ENCODE measurements at regions not wholly inside any gene's neighbourhood (a gene's known extent, or its start where the extent isn't known, plus 50 kb on each side); places are given as distances from the start of the nearest gene placed in this dataset.

DNA sequence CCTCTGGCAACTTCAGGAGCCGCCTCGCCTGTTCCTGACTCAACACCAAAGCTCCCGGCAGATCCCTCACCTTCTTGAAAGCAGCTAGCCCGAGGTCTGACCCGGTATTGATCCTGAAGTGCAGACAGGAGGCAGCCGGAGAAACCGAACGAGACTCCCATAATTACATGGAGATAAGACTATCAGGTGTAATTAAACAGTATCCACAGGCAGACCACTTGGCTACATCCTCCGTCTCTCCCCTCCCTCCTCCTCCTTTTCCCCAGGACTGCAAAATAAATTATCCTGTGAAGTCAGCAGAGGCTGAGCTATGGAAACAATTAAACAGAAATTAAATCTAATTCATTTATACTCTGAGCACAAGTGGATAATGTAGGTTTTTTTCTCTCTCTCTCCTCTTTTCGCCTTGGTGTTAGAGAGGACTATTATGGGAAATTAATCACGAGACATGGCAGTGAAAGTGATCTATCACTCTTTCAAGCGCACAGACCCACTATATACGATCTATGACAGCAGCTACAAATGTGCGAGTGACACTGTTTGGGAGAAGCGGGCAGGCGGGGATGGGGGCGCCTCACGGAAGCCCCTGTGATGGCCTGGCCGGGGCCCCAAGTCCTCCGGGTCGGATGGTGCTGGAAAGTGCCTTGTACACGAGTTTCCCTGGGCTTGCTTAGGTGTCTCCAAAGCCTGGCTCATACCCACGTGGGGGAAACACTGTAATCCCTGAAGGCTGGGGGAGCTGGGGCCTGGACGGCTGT, 92.8 kb downstream of the RBFOX3 start:
- ChIA-PET POLR2A (ENCODE audit: unreplicated experiment) (no interaction called here), CTCF (no interaction called here)
- no TSS peak for BruUV-seq (replicated peaks)
- H3K27ac ChIP-seq: no peak overlapping the region
- no peak overlapping the region for H3K4me2 ChIP-seq
- H3K79me2 ChIP-seq (ENCODE audit: low read depth): no peaks in the 10 kb centered on the region
- H2AFZ ChIP-seq: no peak overlapping the region
- no peaks in the 10 kb centered on the region for H3K9me2 ChIP-seq (ENCODE audit: insufficient read depth)
- intact Hi-C loops (cut with micrococcal nuclease; ENCODE audit: unreplicated experiment): no loop called here
- no peaks in the 10 kb centered on the region for H3K4me1 ChIP-seq (replicated peaks; ENCODE audit: insufficient read depth)
- DNase-seq: no peak
- no peaks in the 10 kb centered on the region for H3K9me3 ChIP-seq (ENCODE audit: insufficient read depth, low read depth)
- no peak overlapping the region for H3K4me3 ChIP-seq
- no peaks in the 10 kb centered on the region for H4K20me1 ChIP-seq (ENCODE audit: insufficient read depth)
- H3K27me3 ChIP-seq (ENCODE audit: insufficient read depth, low read depth): peaks cover 95% of the 10 kb centered on the region
- TF ChIP-seq CTCF (conservative IDR thresholded peaks at IDR 0.05) (no peak), EZH2 (IDR thresholded peaks at IDR 0.05; ENCODE audit: low read depth) (no peak)
- no peaks in the 10 kb centered on the region for H3K36me3 ChIP-seq (ENCODE audit: low read depth)
- no peaks in the 10 kb centered on the region for H3F3A ChIP-seq (ENCODE audit: insufficient read depth, low read depth)

GRCh38 chr17:79515646-79516571, 94.9 kb downstream of the RBFOX3 start:
- Histone ChIP-seq H3K9me3 (ENCODE audit: insufficient read depth, low read depth) (no peaks in the 10 kb centered on the region), H3K36me3 (ENCODE audit: low read depth) (no peaks in the 10 kb centered on the region), H2AFZ (no peak overlapping the region), H3K27ac (no peak overlapping the region), H4K20me1 (ENCODE audit: insufficient read depth) (no peaks in the 10 kb centered on the region), H3K4me1 (replicated peaks; ENCODE audit: insufficient read depth) (no peaks in the 10 kb centered on the region), H3K79me2 (ENCODE audit: low read depth) (no peaks in the 10 kb centered on the region), H3K9me2 (ENCODE audit: insufficient read depth) (no peaks in the 10 kb centered on the region), H3F3A (ENCODE audit: insufficient read depth, low read depth) (no peaks in the 10 kb centered on the region), H3K27me3 (ENCODE audit: insufficient read depth, low read depth) (peaks cover 79% of the 10 kb centered on the region), H3K4me2 (no peak overlapping the region), H3K4me3 (no peak overlapping the region)
- ChIA-PET POLR2A (ENCODE audit: unreplicated experiment) (no interaction called here), CTCF (no interaction called here)
- DNase-seq: no peak
- no TSS peak for BruUV-seq (replicated peaks)
- TF ChIP-seq CTCF (conservative IDR thresholded peaks at IDR 0.05) (no peak), EZH2 (IDR thresholded peaks at IDR 0.05; ENCODE audit: low read depth) (no peak)
- intact Hi-C loops (cut with micrococcal nuclease; ENCODE audit: unreplicated experiment): no loop called here

DNA sequence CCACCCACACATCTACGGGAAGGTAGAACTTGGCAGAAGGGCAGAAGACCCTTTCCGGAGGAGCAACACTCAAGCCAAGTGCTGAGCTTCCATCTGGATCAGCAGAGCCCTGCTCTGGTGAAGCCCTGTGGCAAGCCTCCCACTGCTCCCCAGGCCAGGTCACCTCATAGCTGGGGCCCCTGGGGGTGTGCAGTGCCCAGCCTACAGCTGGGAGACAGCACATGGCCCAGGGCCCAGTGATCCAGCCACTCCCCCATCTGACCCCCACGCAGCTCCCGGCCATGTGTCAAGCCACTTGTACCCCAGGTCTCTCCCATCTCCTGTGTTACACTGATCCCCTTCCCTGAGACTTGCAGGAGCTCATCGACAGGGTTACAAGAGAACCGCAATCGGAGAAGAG, 95.7 kb downstream of the RBFOX3 start:
- H3K4me3 ChIP-seq: no peak overlapping the region
- intact Hi-C loops (cut with micrococcal nuclease; ENCODE audit: unreplicated experiment): no loop called here
- no peaks in the 10 kb centered on the region for H3K4me1 ChIP-seq (replicated peaks; ENCODE audit: insufficient read depth)
- POLR2A ChIA-PET (ENCODE audit: unreplicated experiment): no interaction called here
- TF ChIP-seq EZH2 (IDR thresholded peaks at IDR 0.05; ENCODE audit: low read depth) (no peak), CTCF (conservative IDR thresholded peaks at IDR 0.05) (no peak)
- no peak overlapping the region for H3K27ac ChIP-seq
- H4K20me1 ChIP-seq (ENCODE audit: insufficient read depth): no peaks in the 10 kb centered on the region
- H3K79me2 ChIP-seq (ENCODE audit: low read depth): no peaks in the 10 kb centered on the region
- H3K4me2 ChIP-seq: no peak overlapping the region
- CTCF ChIA-PET: no interaction called here
- H2AFZ ChIP-seq: no peak overlapping the region
- no peaks in the 10 kb centered on the region for H3F3A ChIP-seq (ENCODE audit: insufficient read depth, low read depth)
- no peaks in the 10 kb centered on the region for H3K9me2 ChIP-seq (ENCODE audit: insufficient read depth)
- H3K27me3 ChIP-seq (ENCODE audit: insufficient read depth, low read depth): peaks cover 79% of the 10 kb centered on the region
- BruUV-seq (replicated peaks): no TSS peak
- DNase-seq: no peak
- no peaks in the 10 kb centered on the region for H3K9me3 ChIP-seq (ENCODE audit: insufficient read depth, low read depth)
- no peaks in the 10 kb centered on the region for H3K36me3 ChIP-seq (ENCODE audit: low read depth)
